HepG2 (cell line): ENCODE measurements at regions not wholly inside any gene's neighbourhood (a gene's known extent, or its start where the extent isn't known, plus 50 kb on each side); places are given as distances from the start of the nearest gene placed in this dataset.
A peak's percentile ranks its signal among the peaks of the same experiment; 100 is the strongest.

Experiments
- ATAC-seq: fragments of 200-7000 bp; cut with Tn5 transposase; 3 replicates; pipeline ENCODE4 v1.9.1; 2020; ENCODE audit warnings: mild to moderate bottlenecking, moderate library complexity
- BruUV-seq: library from RNA; stranded (reverse); fragments of 400-500 nt; replicated peaks from 2 replicates; lab custom pipeline; 2021; lab: Mats Ljungman, UMichigan
- CTCF ChIA-PET: fragments of 300-600 bp; formaldehyde crosslinking; extraction: SDS; loops from one replicate; lab custom pipeline; 2021; ENCODE audit warnings: low total read pairs, inconsistent platforms, low intra/inter-chr PET ratio; lab: Yijun Ruan, JAX
- POLR2A ChIA-PET: fragments of 350-600 bp; sonication (Branson Sonifier 250); formaldehyde crosslinking; loops from one replicate; lab custom pipeline; 2020; ENCODE audit warnings: antibody characterized with exemption, inconsistent platforms; lab: Yijun Ruan, JAX
- DNase-seq: peaks from one replicate; pipeline ENCODE4 v3.0.0-alpha.2; 2015; ENCODE audit warnings: low spot score
- FAIRE-seq: peaks from 3 replicates; lab custom pipeline; 2011; peaks lifted over from hg19 to GRCh38; lab: Jason Lieb, UNC
- H2AFZ ChIP-seq: one replicate; pipeline ENCODE4 v1.6.1; 2011; ENCODE audit warnings: low read length, inconsistent platforms
- H3K27ac ChIP-seq: fragments of 300-600 bp; 3 replicates; pipeline ENCODE4 v1.8.0; 2011; ENCODE audit warnings: mixed run types, mild to moderate bottlenecking, mixed read lengths, low read length, inconsistent platforms; ENCODE audit not compliant: insufficient read depth; ENCODE audit errors: extremely low read length
- H3K27me3 ChIP-seq, 2 experiments: fragments of 200-600 bp in 1 of 2; 2 replicates in 1 of 2; 3 replicates in 1 of 2; pipeline versions ENCODE4 v1.6.0 to v1.8.0; 2011; ENCODE audit warnings: low read length in 2 of 2, mild to moderate bottlenecking in 2 of 2, moderate library complexity in 2 of 2, inconsistent platforms in 1 of 2; ENCODE audit not compliant: insufficient read depth in 2 of 2, control insufficient read depth in 1 of 2
- H3K36me3 ChIP-seq, 2 experiments: fragments of 200-600 bp in 1 of 2; replicated peaks in 1 of 2; 2 replicates in 1 of 2; 3 replicates in 1 of 2; pipeline versions ENCODE4 v1.5.1 to v1.8.0; 2011; ENCODE audit warnings: low read length in 2 of 2, inconsistent platforms in 1 of 2; ENCODE audit not compliant: insufficient read depth in 2 of 2, control insufficient read depth in 1 of 2
- H3K4me1 ChIP-seq: 2 replicates; pipeline ENCODE4 v1.5.1; 2012; ENCODE audit warnings: low read length, inconsistent platforms; ENCODE audit not compliant: insufficient read depth
- H3K4me2 ChIP-seq: 2 replicates; pipeline ENCODE4 v1.6.0; 2011; ENCODE audit warnings: low read depth, low read length, inconsistent platforms
- H3K4me3 ChIP-seq, 3 experiments: fragments of 200-600 bp in 1 of 3; sonication (generic), shearing (Covaris generic) in 1 of 3; replicated peaks in 1 of 3; 2 replicates each; pipeline ENCODE4 v1.5.1; 2011 to 2016; ENCODE audit warnings: low read length in 3 of 3, inconsistent platforms in 2 of 3, low read depth in 2 of 3, mild to moderate bottlenecking in 2 of 3, control low read depth in 1 of 3, mixed read lengths in 1 of 3; ENCODE audit not compliant: insufficient read depth in 1 of 3
- H3K79me2 ChIP-seq: one replicate; pipeline ENCODE4 v1.6.1; 2011; ENCODE audit warnings: low read length, inconsistent platforms; ENCODE audit not compliant: insufficient read depth
- H3K9ac ChIP-seq: 2 replicates; pipeline ENCODE4 v1.6.0; 2011; ENCODE audit warnings: mild to moderate bottlenecking, low read depth, low read length, inconsistent platforms; ENCODE audit not compliant: insufficient read depth
- H3K9me3 ChIP-seq: 2 replicates; pipeline ENCODE4 v1.5.1; 2012; ENCODE audit warnings: mild to moderate bottlenecking, low read length
- H4K20me1 ChIP-seq: 2 replicates; pipeline ENCODE4 v1.6.0; 2011; ENCODE audit warnings: inconsistent platforms, mild to moderate bottlenecking, low read length, moderate library complexity; ENCODE audit not compliant: insufficient read depth
- ADNP ChIP-seq: sonication (generic); formaldehyde crosslinking; IDR thresholded peaks from 2 replicates; pipeline ENCODE4 v1.4.0; 2020; ENCODE audit warnings: missing genetic modification reagents
- CREM ChIP-seq, 2 experiments: sonication (generic) in 1 of 2; formaldehyde crosslinking in 1 of 2; IDR thresholded peaks; 2 replicates each; pipeline versions ENCODE4 v1.4.0 to v1.6.1; 2016 to 2020; ENCODE audit warnings: antibody characterized with exemption in 1 of 2, mild to moderate bottlenecking in 1 of 2, missing genetic modification reagents in 1 of 2
- ETV5 ChIP-seq: IDR thresholded peaks from 2 replicates; pipeline ENCODE4 v1.6.1; 2018; ENCODE audit warnings: missing biosample characterization, missing genetic modification reagents, inconsistent platforms, borderline replicate concordance
- IKZF1 ChIP-seq: fragments of 450-650 bp; IDR thresholded peaks from 2 replicates; pipeline ENCODE4 v1.7.1; 2016
- KDM1A ChIP-seq: IDR thresholded peaks from 2 replicates; pipeline ENCODE4 v1.6.1; 2016; ENCODE audit warnings: missing compliant biosample characterization
- KDM4B ChIP-seq: sonication (generic); formaldehyde crosslinking; IDR thresholded peaks from 2 replicates; pipeline ENCODE4 v1.4.0; 2020; ENCODE audit warnings: missing genetic modification reagents
- NFE2L2 ChIP-seq: fragments of 150-350 bp; IDR thresholded peaks from 2 replicates; pipeline ENCODE4 v1.6.1; 2014; ENCODE audit warnings: low read length
- ZBTB20 ChIP-seq: sonication (generic); formaldehyde crosslinking; IDR thresholded peaks from 2 replicates; pipeline ENCODE4 v1.8.1; 2023; ENCODE audit warnings: missing genetic modification reagents, low read depth, mild to moderate bottlenecking, borderline replicate concordance
- ZNF138 ChIP-seq: sonication (generic); formaldehyde crosslinking; IDR thresholded peaks from 2 replicates; pipeline ENCODE4 v1.5.0; 2020; ENCODE audit warnings: mild to moderate bottlenecking, low read depth, missing genetic modification reagents
- ZNF281 ChIP-seq: sonication (generic); formaldehyde crosslinking; IDR thresholded peaks from 2 replicates; pipeline ENCODE4 v1.4.0; 2020; ENCODE audit warnings: missing genetic modification reagents, borderline replicate concordance
- ZNF788 ChIP-seq: sonication (generic); formaldehyde crosslinking; IDR thresholded peaks from 2 replicates; pipeline ENCODE4 v1.5.0; 2020; ENCODE audit warnings: mild to moderate bottlenecking, missing genetic modification reagents, borderline replicate concordance
- WGBS: methylation state at CpG from one replicate; pipeline ENCODE4 v1.1.6; 2017; ENCODE audit warnings: low lambda C conversion rate; 5-methylcytosine and 5-hydroxymethylcytosine counted together
- in situ Hi-C: cut with HindIII; loops from 2 replicates; pipeline ENCODE4 v1.10.0; 2017; ENCODE audit warnings: low pct_unique_long_range_greater_than_20kb; ENCODE audit not compliant: extremely low pct_ligation_motif_present
- intact Hi-C: fragments of 100-400 bp; cut with micrococcal nuclease; formaldehyde crosslinking; loops from one replicate; pipeline ENCODE4 v1.10.0; 2022; ENCODE audit not compliant: unreplicated experiment
- TF ChIP-seq, protein P1 (sequence below): sonication (generic); formaldehyde crosslinking; IDR thresholded peaks from 2 replicates; pipeline ENCODE4 v1.5.1; 2020; ENCODE audit warnings: missing genetic modification reagents, mild to moderate bottlenecking, borderline replicate concordance

- ATAC-seq (no peak), DNase-seq (no peak), FAIRE-seq (no peak)
- POLR2A ChIA-PET: interaction anchor here (0.8 to 2.1 kb wide), 6 partner anchors 43 to 276 kb away, joined by 3 to 8 read pairs (median 4); partner anchors contain the start of gene IER5L
- H3K79me2 ChIP-seq: no peaks in the 10 kb centered on the region
- in situ Hi-C loops: no loop called here
- no peak overlapping the region for H3K9ac ChIP-seq
- no peaks in the 10 kb centered on the region for H4K20me1 ChIP-seq
- peak overlapping the region in 1 of 3 experiments; percentile 36; a peak in 1 of 6 replicates for H3K4me3 ChIP-seq
- WGBS: 72% methylated on average over 6 of the region's 26 CpGs
- H3K9me3 ChIP-seq: no peaks in the 10 kb centered on the region
- H3K27ac ChIP-seq: no peak overlapping the region
- no peak overlapping the region for H2AFZ ChIP-seq
- H3K36me3 ChIP-seq: no peaks in the 10 kb centered on the region
- intact Hi-C loops: no loop called here
- CTCF ChIA-PET: no interaction called here
- BruUV-seq: no TSS peak
- peaks cover 70% of the 10 kb centered on the region for H3K4me1 ChIP-seq
- H3K27me3 ChIP-seq: peaks cover 1 to 2% of the 10 kb centered on the region in 2 experiments; a peak in 1 of 5 replicates
- H3K4me2 ChIP-seq: peak overlapping the region; percentile 58
- TF ChIP-seq KDM4B (CRISPR knock-in tag): no peak
- 0 out of 2 replicates have a peak, but pooled peaks have one; percentile 8 for TF ChIP-seq ZNF138 (CRISPR knock-in tag)
- no peak for TF ChIP-seq ZBTB20 (CRISPR knock-in tag)
- no peak for TF ChIP-seq IKZF1
These were observed 204.8 kb downstream of the C9orf50 start for GRCh38 chr9:129415942-129416651.

GRCh38 chr9:129414993-129415941, 205.6 kb downstream of the C9orf50 start:
- BruUV-seq: no TSS peak
- H3K27ac ChIP-seq: peak overlapping the region; percentile 95
- FAIRE-seq (no peak), ATAC-seq (peak; percentile 76), DNase-seq (peak; percentile 47)
- intact Hi-C loops: no loop called here
- no peaks in the 10 kb centered on the region for H3K9me3 ChIP-seq
- WGBS: 21% methylated on average over 9 of the region's 21 CpGs
- H2AFZ ChIP-seq: no peak overlapping the region
- ChIA-PET POLR2A (interaction anchor here (0.8 to 2.1 kb wide), 11 partner anchors 44 to 275 kb away, joined by 3 to 8 read pairs (median 4); partner anchors contain the start of gene IER5L), CTCF (no interaction called here)
- H3K79me2 ChIP-seq: no peaks in the 10 kb centered on the region
- peaks cover 70% of the 10 kb centered on the region for H3K4me1 ChIP-seq
- H3K36me3 ChIP-seq: no peaks in the 10 kb centered on the region
- H3K9ac ChIP-seq: peak overlapping the region; percentile 95; the same call in 1 of the 2 replicates
- H4K20me1 ChIP-seq: no peaks in the 10 kb centered on the region
- in situ Hi-C loops: no loop called here
- peak overlapping the region; percentile 56 to 80 (median 57); a peak in 5 of 6 replicates for H3K4me3 ChIP-seq
- peak overlapping the region; percentile 100 for H3K4me2 ChIP-seq
- peaks cover 1 to 2% of the 10 kb centered on the region in 2 experiments; a peak in 1 of 5 replicates for H3K27me3 ChIP-seq
- TF ChIP-seq ZNF281 (no peak), CREM (IDR thresholded peaks at IDR 0.05) (no peak), CREM (CRISPR knock-in tag; IDR thresholded peaks at IDR 0.05) (no peak), NFE2L2 (no peak), KDM1A (peak; percentile 85), ADNP (CRISPR knock-in tag) (peak; percentile 83), ETV5 (CRISPR knock-in tag) (no peak), ZNF788 (0 out of 2 replicates have a peak, but pooled peaks have one; percentile 49)
- TF ChIP-seq, protein P1, sequence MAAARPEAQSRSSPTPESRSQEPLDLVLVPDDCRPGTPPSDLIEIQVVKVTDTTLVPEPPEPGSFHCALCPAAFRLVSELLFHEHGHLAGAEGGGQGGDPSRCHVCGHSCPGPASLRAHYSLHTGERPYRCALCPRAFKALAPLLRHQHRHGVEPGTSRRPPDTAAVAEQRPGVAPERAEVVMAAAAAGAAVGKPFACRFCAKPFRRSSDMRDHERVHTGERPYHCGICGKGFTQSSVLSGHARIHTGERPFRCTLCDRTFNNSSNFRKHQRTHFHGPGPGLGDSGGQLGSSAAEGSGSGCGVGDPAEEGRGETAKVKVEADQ: 0 out of 2 replicates have a peak, but pooled peaks have one; percentile 3
